Keratinocyte (primary cell): ENCODE measurements at regions not wholly inside any gene's neighbourhood (a gene's known extent, or its start where the extent isn't known, plus 50 kb on each side); places are given as distances from the start of the nearest gene placed in this dataset.
"Not testable (repeated sequence)": the region's sequence is repeated elsewhere in the genome, so short reads cannot be mapped to it uniquely, and the experiment has no call there.

Source experiments
- DNase-seq: peaks from one replicate; pipeline ENCODE4 v3.0.0-alpha.2; 2011; ENCODE audit warnings: low read depth, missing footprints, low spot score
- FAIRE-seq: peaks from 2 replicates; lab custom pipeline; 2011; peaks lifted over from hg19 to GRCh38; lab: Jason Lieb, UNC
- H2AFZ ChIP-seq: 2 replicates; pipeline ENCODE4 v1.6.0; 2012; ENCODE audit warnings: low read length, control low read depth, inconsistent platforms; ENCODE audit not compliant: control insufficient read depth
- H3K27ac ChIP-seq: 2 replicates; pipeline ENCODE4 v1.5.1; 2011; ENCODE audit warnings: low read length; ENCODE audit not compliant: control insufficient read depth, insufficient read depth
- H3K27me3 ChIP-seq: 3 replicates; pipeline ENCODE4 v1.6.0; 2011; ENCODE audit warnings: low read length; ENCODE audit not compliant: control insufficient read depth, insufficient read depth; ENCODE audit errors: extremely low read depth
- H3K36me3 ChIP-seq, 2 experiments: 2 replicates in 1 of 2; 3 replicates in 1 of 2; pipeline ENCODE4 v1.5.1; 2011; ENCODE audit warnings: low read length in 2 of 2, mild to moderate bottlenecking in 1 of 2; ENCODE audit not compliant: control insufficient read depth in 2 of 2, insufficient read depth in 2 of 2; ENCODE audit errors: extremely low read depth in 1 of 2
- H3K4me1 ChIP-seq: 3 replicates; pipeline ENCODE4 v1.5.1; 2011; ENCODE audit warnings: low read length; ENCODE audit not compliant: control insufficient read depth, insufficient read depth; ENCODE audit errors: extremely low read depth
- H3K4me2 ChIP-seq: 3 replicates; pipeline ENCODE4 v1.6.0; 2011; ENCODE audit warnings: low read depth, low read length; ENCODE audit not compliant: control insufficient read depth, insufficient read depth; ENCODE audit errors: extremely low read depth
- H3K4me3 ChIP-seq, 3 experiments: fragments of 200-600 bp in 1 of 3; sonication (generic) in 1 of 3; 2 replicates in 2 of 3; 3 replicates in 1 of 3; pipeline ENCODE4 v1.5.1; 2011 to 2016; ENCODE audit warnings: low read length in 3 of 3, mild to moderate bottlenecking in 3 of 3, control low read depth in 2 of 3, inconsistent platforms in 1 of 3, low read depth in 1 of 3, mixed read lengths in 1 of 3, mixed run types in 1 of 3, moderate library complexity in 1 of 3; ENCODE audit not compliant: control insufficient read depth in 2 of 3, insufficient read depth in 2 of 3; ENCODE audit errors: extremely low read depth in 1 of 3
- H3K79me2 ChIP-seq: 2 replicates; pipeline ENCODE4 v1.6.0; 2012; ENCODE audit warnings: low read length; ENCODE audit not compliant: control insufficient read depth, insufficient read depth
- H3K9ac ChIP-seq: 3 replicates; pipeline ENCODE4 v1.6.0; 2011; ENCODE audit warnings: low read length; ENCODE audit not compliant: control insufficient read depth, insufficient read depth; ENCODE audit errors: extremely low read depth
- H3K9me1 ChIP-seq: 3 replicates; pipeline ENCODE4 v1.6.0; 2011; ENCODE audit warnings: low read length; ENCODE audit not compliant: control insufficient read depth, insufficient read depth; ENCODE audit errors: extremely low read depth
- H3K9me3 ChIP-seq: 2 replicates; pipeline ENCODE4 v1.5.1; 2012; ENCODE audit warnings: low read depth, low read length; ENCODE audit not compliant: control insufficient read depth
- H4K20me1 ChIP-seq: 3 replicates; pipeline ENCODE4 v1.6.0; 2011; ENCODE audit warnings: low read length; ENCODE audit not compliant: control insufficient read depth, insufficient read depth; ENCODE audit errors: extremely low read depth
- CTCF ChIP-seq, 3 experiments: IDR thresholded peaks in 1 of 3; conservative IDR thresholded peaks in 1 of 3; optimal IDR thresholded peaks in 1 of 3; 2 replicates in 2 of 3; 3 replicates in 1 of 3; pipeline versions ENCODE3 to v1.5.1; 2011; ENCODE audit warnings: low read length in 3 of 3, mild to moderate bottlenecking in 3 of 3, moderate library complexity in 2 of 3, control low read depth in 1 of 3, inconsistent platforms in 1 of 3; ENCODE audit not compliant: insufficient read depth in 2 of 3; ENCODE audit errors: extremely low read depth in 1 of 3
- EZH2 ChIP-seq: IDR thresholded peaks from one replicate; pipeline ENCODE4 v1.6.1; 2012; ENCODE audit warnings: inconsistent platforms, mild to moderate bottlenecking, low read length, moderate library complexity
- dilution Hi-C: fragments of 300-500 bp; cut with MboI; formaldehyde crosslinking; loops from one replicate; pipeline ENCODE4 v1.7.0; 2020; ENCODE audit warnings: low sequenced_read_pairs; ENCODE audit not compliant: extremely low pct_ligation_motif_present

GRCh38 chr12:71277866-71278265, 120.1 kb upstream of the TSPAN8 start:
- DNase-seq (no peak), FAIRE-seq (no peak)
- H3K4me1 ChIP-seq: no peaks in the 10 kb centered on the region
- H4K20me1 ChIP-seq: no peaks in the 10 kb centered on the region
- H3K36me3 ChIP-seq: no peaks in the 10 kb centered on the region
- H3K9ac ChIP-seq: no peak overlapping the region
- H3K79me2 ChIP-seq: no peaks in the 10 kb centered on the region
- H3K27ac ChIP-seq: no peak overlapping the region
- no peak overlapping the region for H3K4me2 ChIP-seq
- H2AFZ ChIP-seq: no peak overlapping the region
- dilution Hi-C loops: no loop called here
- H3K4me3 ChIP-seq: no peak overlapping the region
- H3K9me3 ChIP-seq: no peaks in the 10 kb centered on the region
- H3K9me1 ChIP-seq: no peaks in the 10 kb centered on the region
- no peaks in the 10 kb centered on the region for H3K27me3 ChIP-seq
- TF ChIP-seq EZH2: no peak
- TF ChIP-seq CTCF (optimal IDR thresholded peaks at IDR 0.05 in 1 of 3, IDR thresholded peaks at IDR 0.05 in 1 of 3, conservative IDR thresholded peaks at IDR 0.05 in 1 of 3; ENCODE audit: extremely low read depth in 1 of 3, insufficient read depth in 2 of 3, low read length in 3 of 3): no peak

DNA sequence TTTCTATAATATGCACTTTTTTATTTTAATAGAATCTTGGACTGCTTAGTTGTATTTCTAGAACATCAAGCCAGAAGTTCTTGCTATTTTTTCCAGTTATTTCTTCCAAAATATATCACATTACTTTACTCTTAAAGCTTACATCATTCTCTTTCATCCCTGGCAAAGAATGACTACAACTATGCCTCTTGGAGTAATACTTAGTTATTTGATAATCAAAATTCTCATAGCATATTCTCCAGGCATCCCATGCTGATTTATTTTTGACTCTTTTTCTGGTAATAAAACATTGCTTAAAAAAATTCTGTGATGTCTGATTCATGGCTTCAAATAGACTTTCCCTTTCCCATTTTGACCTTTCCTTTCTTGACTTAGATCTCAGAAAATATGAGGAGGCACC, 118.7 kb upstream of the TSPAN8 start:
- H3K27me3 ChIP-seq: no peaks in the 10 kb centered on the region
- H3K27ac ChIP-seq: no peak overlapping the region
- no peaks in the 10 kb centered on the region for H3K4me1 ChIP-seq
- dilution Hi-C loops: no loop called here
- H3K4me3 ChIP-seq: no peak overlapping the region
- H3K4me2 ChIP-seq: no peak overlapping the region
- DNase-seq: no peak
- H3K9me3 ChIP-seq: no peaks in the 10 kb centered on the region
- no peaks in the 10 kb centered on the region for H4K20me1 ChIP-seq
- no peaks in the 10 kb centered on the region for H3K36me3 ChIP-seq
- no peaks in the 10 kb centered on the region for H3K79me2 ChIP-seq
- H3K9ac ChIP-seq: no peak overlapping the region
- no peak overlapping the region for H2AFZ ChIP-seq
- TF ChIP-seq CTCF (optimal IDR thresholded peaks at IDR 0.05 in 1 of 3, IDR thresholded peaks at IDR 0.05 in 1 of 3, conservative IDR thresholded peaks at IDR 0.05 in 1 of 3; ENCODE audit: extremely low read depth in 1 of 3, insufficient read depth in 2 of 3, low read length in 3 of 3) (no peak), EZH2 (no peak)
- no peak for FAIRE-seq
- no peaks in the 10 kb centered on the region for H3K9me1 ChIP-seq

- H3K9me3 ChIP-seq, H3K4me2 ChIP-seq, H4K20me1 ChIP-seq, H3K4me1 ChIP-seq, H3K9ac ChIP-seq, H3K79me2 ChIP-seq, dilution Hi-C loops, H3K27me3 ChIP-seq, H3K36me3 ChIP-seq, H3K27ac ChIP-seq, H2AFZ ChIP-seq, H3K9me1 ChIP-seq, DNase-seq, H3K4me3 ChIP-seq, FAIRE-seq: not testable (repeated sequence)
Observed at GRCh38 chr12:71270794-71271193, 113.0 kb upstream of the TSPAN8 start.
